IMR-90 (cell line): ENCODE measurements at regions not wholly inside any gene's neighbourhood (a gene's known extent, or its start where the extent isn't known, plus 50 kb on each side); places are given as distances from the start of the nearest gene placed in this dataset.

Experiments used
- ATAC-seq: fragments of 200-7000 bp; cut with Tn5 transposase; 2 replicates; pipeline ENCODE4 v1.9.1; 2020; ENCODE audit warnings: low read depth, mild to moderate bottlenecking, moderate library complexity
- BruUV-seq: library from RNA; stranded (reverse); fragments of 400-500 nt; replicated peaks from 2 replicates; lab custom pipeline; 2021; lab: Mats Ljungman, UMichigan
- CTCF ChIA-PET: fragments of 300-600 bp; formaldehyde crosslinking; extraction: SDS; loops from one replicate; lab custom pipeline; 2021; ENCODE audit warnings: antibody characterized with exemption; lab: Yijun Ruan, JAX
- POLR2A ChIA-PET: fragments of 300-600 bp; sonication (Branson Sonifier 250); formaldehyde crosslinking; loops from one replicate; lab custom pipeline; 2022; ENCODE audit warnings: antibody characterized with exemption; ENCODE audit not compliant: unreplicated experiment; lab: Charles Lee
- DNase-seq: peaks from one replicate; pipeline ENCODE4 v3.0.0; 2013
- H2AFZ ChIP-seq: replicated peaks from 2 replicates; pipeline ENCODE3; 2013; ENCODE audit warnings: low read length, mild to moderate bottlenecking; ENCODE audit not compliant: poor library complexity
- H2AK5ac ChIP-seq: 2 replicates; pipeline ENCODE4 v1.6.1; 2013; ENCODE audit warnings: low read depth, low read length, inconsistent platforms
- H2AK9ac ChIP-seq: replicated peaks from 2 replicates; pipeline ENCODE3; 2013; ENCODE audit warnings: mild to moderate bottlenecking, low read depth, low read length, moderate library complexity; ENCODE audit not compliant: poor library complexity
- H2BK120ac ChIP-seq: 2 replicates; pipeline ENCODE4 v1.6.1; 2013; ENCODE audit warnings: low read depth, low read length, inconsistent platforms
- H2BK15ac ChIP-seq: 3 replicates; pipeline ENCODE4 v1.6.1; 2013; ENCODE audit warnings: low read depth, low read length, inconsistent platforms
- H2BK20ac ChIP-seq: 2 replicates; pipeline ENCODE4 v1.6.1; 2013; ENCODE audit warnings: low read depth, mild to moderate bottlenecking, inconsistent platforms, low read length, moderate library complexity
- H2BK5ac ChIP-seq: 2 replicates; pipeline ENCODE4 v1.6.1; 2013; ENCODE audit warnings: mild to moderate bottlenecking, low read depth, low read length, inconsistent platforms; ENCODE audit not compliant: poor library complexity, severe bottlenecking
- H3K14ac ChIP-seq: replicated peaks from 2 replicates; pipeline ENCODE4 v1.6.1; 2013; ENCODE audit warnings: low read depth, low read length, inconsistent platforms
- H3K18ac ChIP-seq: 2 replicates; pipeline ENCODE4 v1.6.1; 2013; ENCODE audit warnings: low read depth, low read length, control low read depth
- H3K23ac ChIP-seq: 2 replicates; pipeline ENCODE4 v1.6.1; 2013; ENCODE audit warnings: low read depth, low read length, inconsistent platforms
- H3K27ac ChIP-seq: 2 replicates; pipeline ENCODE4 v1.5.1; 2013; ENCODE audit warnings: mild to moderate bottlenecking, control low read depth, low read length; ENCODE audit not compliant: insufficient read depth
- H3K27me3 ChIP-seq: 2 replicates; pipeline ENCODE4 v1.6.1; 2013; ENCODE audit warnings: low read length; ENCODE audit not compliant: control insufficient read depth, insufficient read depth
- H3K36me3 ChIP-seq: 2 replicates; pipeline ENCODE4 v1.6.1; 2013; ENCODE audit warnings: low read length, mixed read lengths; ENCODE audit not compliant: control insufficient read depth, insufficient read depth
- H3K4ac ChIP-seq: 2 replicates; pipeline ENCODE4 v1.6.1; 2013; ENCODE audit warnings: low read depth, low read length, inconsistent platforms
- H3K4me1 ChIP-seq: 2 replicates; pipeline ENCODE4 v1.6.1; 2013; ENCODE audit warnings: low read length, mixed read lengths; ENCODE audit not compliant: control insufficient read depth, insufficient read depth
- H3K4me2 ChIP-seq: 2 replicates; pipeline ENCODE4 v1.6.1; 2013; ENCODE audit warnings: low read depth, mild to moderate bottlenecking, control low read depth, low read length, moderate library complexity
- H3K4me3 ChIP-seq: 2 replicates; pipeline ENCODE4 v1.5.1; 2013; ENCODE audit warnings: low read depth, mild to moderate bottlenecking, control low read depth, low read length, moderate library complexity; ENCODE audit not compliant: insufficient read depth
- H3K56ac ChIP-seq: 2 replicates; pipeline ENCODE4 v1.6.1; 2013; ENCODE audit warnings: low read length, inconsistent platforms; ENCODE audit not compliant: insufficient read depth; ENCODE audit errors: extremely low read depth
- H3K79me1 ChIP-seq, 2 experiments: 2 replicates each; pipeline ENCODE4 v1.6.1; 2013; ENCODE audit warnings: low read length in 2 of 2, inconsistent platforms in 1 of 2, low read depth in 1 of 2
- H3K9ac ChIP-seq: 2 replicates; pipeline ENCODE4 v1.6.1; 2013; ENCODE audit warnings: low read depth, low read length, control low read depth
- H3K9me1 ChIP-seq: 2 replicates; pipeline ENCODE4 v1.6.1; 2013; ENCODE audit warnings: low read length, inconsistent platforms; ENCODE audit not compliant: insufficient read depth
- H3K9me3 ChIP-seq: 2 replicates; pipeline ENCODE4 v1.6.1; 2013; ENCODE audit warnings: low read length; ENCODE audit not compliant: control insufficient read depth, insufficient read depth
- H4K20me1 ChIP-seq: 2 replicates; pipeline ENCODE4 v1.6.1; 2013; ENCODE audit warnings: low read length, inconsistent platforms; ENCODE audit not compliant: insufficient read depth
- H4K5ac ChIP-seq: 2 replicates; pipeline ENCODE4 v1.6.1; 2013; ENCODE audit warnings: mild to moderate bottlenecking, low read depth, low read length, control low read depth
- H4K8ac ChIP-seq, 2 experiments: 2 replicates each; pipeline ENCODE4 v1.6.1; 2013; ENCODE audit warnings: low read depth in 2 of 2, low read length in 2 of 2, control low read depth in 1 of 2, inconsistent platforms in 1 of 2
- H4K91ac ChIP-seq: 2 replicates; pipeline ENCODE4 v1.6.1; 2013; ENCODE audit warnings: low read depth, low read length, inconsistent platforms; ENCODE audit not compliant: insufficient read depth
- BHLHE40 ChIP-seq: fragments of 150-350 bp; IDR thresholded peaks from 2 replicates; pipeline ENCODE4 v1.6.1; 2016; ENCODE audit warnings: mild to moderate bottlenecking, low read depth, low read length
- CEBPB ChIP-seq: IDR thresholded peaks from 2 replicates; pipeline ENCODE4 v1.6.1; 2012; ENCODE audit warnings: low read depth, low read length, improper control_type of control experiment
- CHD1 ChIP-seq: IDR thresholded peaks from 2 replicates; pipeline ENCODE4 v1.6.1; 2012; ENCODE audit warnings: low read depth, low read length, improper control_type of control experiment
- CTCF ChIP-seq: conservative IDR thresholded peaks from 2 replicates; pipeline ENCODE4 v1.5.1; 2012; ENCODE audit warnings: mild to moderate bottlenecking, low read depth, low read length, improper control_type of control experiment
- ELK1 ChIP-seq: fragments of 150-350 bp; IDR thresholded peaks from 2 replicates; pipeline ENCODE4 v1.6.1; 2016; ENCODE audit warnings: low read depth, mild to moderate bottlenecking, low read length, moderate library complexity, borderline replicate concordance
- FOS ChIP-seq: fragments of 150-350 bp; IDR thresholded peaks from 2 replicates; pipeline ENCODE4 v1.6.1; 2016; ENCODE audit warnings: low read depth, low read length
- MAFK ChIP-seq: IDR thresholded peaks from 2 replicates; pipeline ENCODE4 v1.6.1; 2012; ENCODE audit warnings: low read depth, low read length, improper control_type of control experiment
- MAZ ChIP-seq: IDR thresholded peaks from 2 replicates; pipeline ENCODE4 v1.6.1; 2012; ENCODE audit warnings: low read depth, mild to moderate bottlenecking, low read length, improper control_type of control experiment, moderate library complexity, borderline replicate concordance
- MXI1 ChIP-seq: IDR thresholded peaks from 2 replicates; pipeline ENCODE4 v1.6.1; 2012; ENCODE audit warnings: low read depth, mild to moderate bottlenecking, low read length, moderate library complexity, borderline replicate concordance
- NFE2L2 ChIP-seq: fragments of 150-350 bp; IDR thresholded peaks from 2 replicates; pipeline ENCODE4 v1.6.1; 2016; ENCODE audit warnings: low read depth, mild to moderate bottlenecking, low read length
- POLR2A ChIP-seq: IDR thresholded peaks from 2 replicates; pipeline ENCODE4 v1.6.1; 2012; ENCODE audit warnings: mild to moderate bottlenecking, low read depth, low read length
- RAD21 ChIP-seq: IDR thresholded peaks from 2 replicates; pipeline ENCODE4 v1.6.1; 2012; ENCODE audit warnings: low read length, improper control_type of control experiment
- RCOR1 ChIP-seq: IDR thresholded peaks from 2 replicates; pipeline ENCODE4 v1.6.1; 2012; ENCODE audit warnings: mild to moderate bottlenecking, low read length, improper control_type of control experiment; ENCODE audit not compliant: insufficient replicate concordance
- RFX5 ChIP-seq: IDR thresholded peaks from 2 replicates; pipeline ENCODE4 v1.8.0; 2012; ENCODE audit warnings: low read depth, mild to moderate bottlenecking, low read length, moderate library complexity
- SMC3 ChIP-seq: fragments of 150-350 bp; IDR thresholded peaks from 2 replicates; pipeline ENCODE4 v1.6.1; 2016; ENCODE audit warnings: low read depth, mild to moderate bottlenecking, antibody characterized with exemption, low read length, moderate library complexity
- USF2 ChIP-seq: fragments of 150-350 bp; IDR thresholded peaks from 2 replicates; pipeline ENCODE4 v1.6.1; 2017; ENCODE audit warnings: mild to moderate bottlenecking, antibody characterized with exemption, low read length, low read depth
- WGBS, 2 experiments: methylation state at CpG; one replicate each; pipeline versions ENCODE4 v1.1.5 to v1.1.7; 2013; ENCODE audit warnings: missing lambda C conversion rate in 2 of 2; ENCODE audit not compliant: insufficient read length in 1 of 2; ENCODE audit errors: extremely low coverage in 2 of 2; 5-methylcytosine and 5-hydroxymethylcytosine counted together
- dilution Hi-C: fragments of 300-500 bp; cut with HindIII; formaldehyde crosslinking; loops from one replicate; pipeline ENCODE4 v1.14.3; 2018; ENCODE audit warnings: low sequenced_read_pairs; ENCODE audit not compliant: unreplicated experiment
- in situ Hi-C: fragments of 300-500 bp; cut with MboI; formaldehyde crosslinking; loops from 3 replicates; pipeline ENCODE4 v1.14.3; 2019; ENCODE audit warnings: low sequenced_read_pairs, inconsistent platforms, mixed read lengths
- intact Hi-C: fragments of 100-400 bp; cut with micrococcal nuclease; formaldehyde crosslinking; loops from 2 replicates; pipeline ENCODE4 v1.10.0; 2022

- H2BK5ac ChIP-seq: no peak overlapping the region
Measured at GRCh38 chr7:13109201-13109600, 421.8 kb downstream of the ARL4A start.

More at GRCh38 chr7:13109201-13109600, 421.8 kb downstream of the ARL4A start:
- no peak overlapping the region for H3K4me3 ChIP-seq
- H4K91ac ChIP-seq: peak overlapping the region; percentile 41; the same call in 1 of the 2 replicates
- no peak overlapping the region for H3K4me2 ChIP-seq
- H3K9me3 ChIP-seq: no peaks in the 10 kb centered on the region; the same call in 1 of the 2 replicates
- no peak overlapping the region for H3K56ac ChIP-seq
- dilution Hi-C loops: no loop called here
- no peak overlapping the region for H4K5ac ChIP-seq
- no peak overlapping the region for H2AK9ac ChIP-seq
- no peak overlapping the region for H2BK20ac ChIP-seq
- peaks cover 3% of the 10 kb centered on the region for H3K4me1 ChIP-seq
- 0 out of 3 replicates have a peak overlapping the region, but pooled peaks have one; percentile 10 for H2BK15ac ChIP-seq
- no peak overlapping the region for H3K23ac ChIP-seq
- no peak overlapping the region for H2AK5ac ChIP-seq
- H3K18ac ChIP-seq: no peak overlapping the region
- intact Hi-C loops: no loop called here
- H4K20me1 ChIP-seq: no peaks in the 10 kb centered on the region
- peaks cover 5% of the 10 kb centered on the region; the same call in 1 of the 2 replicates for H3K9me1 ChIP-seq
- DNase-seq: no peak
- BruUV-seq: no TSS peak
- H3K79me1 ChIP-seq: no peaks in the 10 kb centered on the region
- H3K27me3 ChIP-seq: no peaks in the 10 kb centered on the region
- H3K36me3 ChIP-seq: no peaks in the 10 kb centered on the region
- TF ChIP-seq CEBPB: no peak
- no peak for TF ChIP-seq RFX5
- no peak for TF ChIP-seq CHD1
- no peak for TF ChIP-seq RAD21
- no peak for TF ChIP-seq BHLHE40
- no peak for TF ChIP-seq MXI1
- TF ChIP-seq MAFK: no peak
- TF ChIP-seq NFE2L2: no peak
- TF ChIP-seq CTCF: no peak
- TF ChIP-seq POLR2A: no peak
- TF ChIP-seq SMC3: no peak
- TF ChIP-seq ELK1: no peak
- TF ChIP-seq RCOR1: no peak
- TF ChIP-seq USF2: no peak
- TF ChIP-seq FOS: no peak
- no peak for TF ChIP-seq MAZ
- H2BK120ac ChIP-seq: no peak overlapping the region
- no peak overlapping the region for H3K9ac ChIP-seq
- H3K14ac ChIP-seq: no peak overlapping the region
- H2AFZ ChIP-seq: peak overlapping the region; percentile 27
- no peak for ATAC-seq
- CTCF ChIA-PET: interaction anchor here (1.8 kb wide), 1 partner anchor 422 kb away, joined by 5 read pairs; no protein-coding TSS in a partner anchor
- in situ Hi-C loops: loop anchor here (25.0 kb wide), 1 partner anchor 422 kb away; the partner anchor contains the start of gene ARL4A
- H4K8ac ChIP-seq: no peak overlapping the region
- no peak overlapping the region for H3K27ac ChIP-seq
- no peak overlapping the region for H3K4ac ChIP-seq
- POLR2A ChIA-PET: no interaction called here
- WGBS, 2 experiments: no CpG with 5 or more reads among the region's 6 CpGs
